Colonic mucosa (tissue), 4 donors: ENCODE measurements at regions not wholly inside any gene's neighbourhood (a gene's known extent, or its start where the extent isn't known, plus 50 kb on each side); places are given as distances from the start of the nearest gene placed in this dataset.

Experiments
- DNase-seq: peaks from one replicate; pipeline ENCODE4 v3.0.0-alpha.2; 2020
- H3K27ac ChIP-seq: fragments of 200-600 bp; one replicate; pipeline ENCODE4 v1.8.0; 2021
- H3K27me3 ChIP-seq: fragments of 200-600 bp; one replicate; pipeline ENCODE4 v1.8.0; 2021
- H3K36me3 ChIP-seq: fragments of 200-600 bp; one replicate; pipeline ENCODE4 v1.8.0; 2021
- H3K4me1 ChIP-seq: fragments of 200-600 bp; one replicate; pipeline ENCODE4 v1.8.0; 2021; ENCODE audit warnings: mild to moderate bottlenecking
- H3K4me3 ChIP-seq: fragments of 200-600 bp; one replicate; pipeline ENCODE4 v1.8.0; 2021
- H3K9ac ChIP-seq, 2 donors: one replicate each; pipeline ENCODE4 v1.7.0; 2013; ENCODE audit warnings: control low read depth in 2 of 2, low read depth in 2 of 2, low read length in 2 of 2
- H3K9me3 ChIP-seq: fragments of 200-600 bp; one replicate; pipeline ENCODE4 v1.8.0; 2021
- CTCF ChIP-seq: fragments of 200-600 bp; IDR thresholded peaks from one replicate; pipeline ENCODE4 v1.8.0; 2022; ENCODE audit warnings: antibody characterized with exemption, mild to moderate bottlenecking
- intact Hi-C: fragments of 100-400 bp; cut with DNase I; formaldehyde crosslinking; loops from one replicate; pipeline ENCODE4 v1.14.1; 2022
- donor health status: healthy.
- donor health status: DM: no; HTN: no; CAD: no.
- donor health status: DM: no; HTN: no; CAD: no.

GRCh38 chr3:177441813-177442646 is 244.7 kb upstream of the TBL1XR1 start:
- H3K9ac ChIP-seq: peak overlapping the region in 1 of 2 donors; percentile 9
- no peak for TF ChIP-seq CTCF
- H3K9me3 ChIP-seq: no peaks in the 10 kb centered on the region
- no peaks in the 10 kb centered on the region for H3K36me3 ChIP-seq
- no peaks in the 10 kb centered on the region for H3K4me1 ChIP-seq
- DNase-seq: no peak
- no peak overlapping the region for H3K4me3 ChIP-seq
- intact Hi-C loops: no loop called here
- H3K27me3 ChIP-seq: no peaks in the 10 kb centered on the region
- peak overlapping the region; percentile 39 for H3K27ac ChIP-seq

- Histone ChIP-seq H3K4me1 (peaks cover 3% of the 10 kb centered on the region), H3K27ac (no peak overlapping the region), H3K9me3 (no peaks in the 10 kb centered on the region), H3K4me3 (no peak overlapping the region), H3K9ac (no peak overlapping the region), H3K27me3 (no peaks in the 10 kb centered on the region), H3K36me3 (no peaks in the 10 kb centered on the region)
- no peak for TF ChIP-seq CTCF
- peak; percentile 35 for DNase-seq
- intact Hi-C loops: no loop called here
These were observed 246.2 kb upstream of the TBL1XR1 start for GRCh38 chr3:177443469-177443868.

GRCh38 chr3:177444696-177445095 is 247.4 kb upstream of the TBL1XR1 start:
- no peaks in the 10 kb centered on the region for H3K9me3 ChIP-seq
- DNase-seq: no peak
- H3K4me3 ChIP-seq: no peak overlapping the region
- intact Hi-C loops: no loop called here
- peaks cover 10% of the 10 kb centered on the region for H3K4me1 ChIP-seq
- TF ChIP-seq CTCF: no peak
- H3K36me3 ChIP-seq: no peaks in the 10 kb centered on the region
- H3K9ac ChIP-seq: no peak overlapping the region
- peak overlapping the region; percentile 74 for H3K27ac ChIP-seq
- no peaks in the 10 kb centered on the region for H3K27me3 ChIP-seq

GRCh38 chr3:177445549-177445948 is 248.3 kb upstream of the TBL1XR1 start:
- Histone ChIP-seq H3K27ac (peak overlapping the region; percentile 74), H3K9me3 (no peaks in the 10 kb centered on the region), H3K4me3 (no peak overlapping the region), H3K9ac (no peak overlapping the region), H3K4me1 (peaks cover 10% of the 10 kb centered on the region), H3K27me3 (no peaks in the 10 kb centered on the region), H3K36me3 (no peaks in the 10 kb centered on the region)
- no peak for DNase-seq
- intact Hi-C loops: no loop called here
- no peak for TF ChIP-seq CTCF

GRCh38 chr3:177446165-177446601 is 248.9 kb upstream of the TBL1XR1 start:
- Histone ChIP-seq H3K4me1 (peaks cover 10% of the 10 kb centered on the region), H3K4me3 (no peak overlapping the region), H3K9ac (peak overlapping the region in 1 of 2 donors; percentile 52), H3K36me3 (no peaks in the 10 kb centered on the region), H3K27me3 (no peaks in the 10 kb centered on the region), H3K27ac (peak overlapping the region; percentile 74), H3K9me3 (no peaks in the 10 kb centered on the region)
- no peak for TF ChIP-seq CTCF
- intact Hi-C loops: no loop called here
- DNase-seq: peak; percentile 52
